Colonic mucosa (tissue), 4 donors: ENCODE measurements at regions not wholly inside any gene's neighbourhood (a gene's known extent, or its start where the extent isn't known, plus 50 kb on each side); places are given as distances from the start of the nearest gene placed in this dataset.

Experiments
- DNase-seq: peaks from one replicate; pipeline ENCODE4 v3.0.0-alpha.2; 2020
- H3K27ac ChIP-seq: fragments of 200-600 bp; one replicate; pipeline ENCODE4 v1.8.0; 2021
- H3K27me3 ChIP-seq: fragments of 200-600 bp; one replicate; pipeline ENCODE4 v1.8.0; 2021
- H3K36me3 ChIP-seq: fragments of 200-600 bp; one replicate; pipeline ENCODE4 v1.8.0; 2021
- H3K4me1 ChIP-seq: fragments of 200-600 bp; one replicate; pipeline ENCODE4 v1.8.0; 2021; ENCODE audit warnings: mild to moderate bottlenecking
- H3K4me3 ChIP-seq: fragments of 200-600 bp; one replicate; pipeline ENCODE4 v1.8.0; 2021
- H3K9ac ChIP-seq, 2 donors: one replicate each; pipeline ENCODE4 v1.7.0; 2013; ENCODE audit warnings: control low read depth in 2 of 2, low read depth in 2 of 2, low read length in 2 of 2
- H3K9me3 ChIP-seq: fragments of 200-600 bp; one replicate; pipeline ENCODE4 v1.8.0; 2021
- intact Hi-C: fragments of 100-400 bp; cut with DNase I; formaldehyde crosslinking; loops from one replicate; pipeline ENCODE4 v1.14.1; 2022
- TF ChIP-seq, protein P1 (sequence below): fragments of 200-600 bp; IDR thresholded peaks from one replicate; pipeline ENCODE4 v1.8.0; 2022; ENCODE audit warnings: antibody characterized with exemption, mild to moderate bottlenecking
- donor health status: healthy.
- donor health status: DM: no; HTN: no; CAD: no.
- donor health status: DM: no; HTN: no; CAD: no.

- H3K9ac ChIP-seq, result no peak overlapping the region
- TF ChIP-seq, protein P1, sequence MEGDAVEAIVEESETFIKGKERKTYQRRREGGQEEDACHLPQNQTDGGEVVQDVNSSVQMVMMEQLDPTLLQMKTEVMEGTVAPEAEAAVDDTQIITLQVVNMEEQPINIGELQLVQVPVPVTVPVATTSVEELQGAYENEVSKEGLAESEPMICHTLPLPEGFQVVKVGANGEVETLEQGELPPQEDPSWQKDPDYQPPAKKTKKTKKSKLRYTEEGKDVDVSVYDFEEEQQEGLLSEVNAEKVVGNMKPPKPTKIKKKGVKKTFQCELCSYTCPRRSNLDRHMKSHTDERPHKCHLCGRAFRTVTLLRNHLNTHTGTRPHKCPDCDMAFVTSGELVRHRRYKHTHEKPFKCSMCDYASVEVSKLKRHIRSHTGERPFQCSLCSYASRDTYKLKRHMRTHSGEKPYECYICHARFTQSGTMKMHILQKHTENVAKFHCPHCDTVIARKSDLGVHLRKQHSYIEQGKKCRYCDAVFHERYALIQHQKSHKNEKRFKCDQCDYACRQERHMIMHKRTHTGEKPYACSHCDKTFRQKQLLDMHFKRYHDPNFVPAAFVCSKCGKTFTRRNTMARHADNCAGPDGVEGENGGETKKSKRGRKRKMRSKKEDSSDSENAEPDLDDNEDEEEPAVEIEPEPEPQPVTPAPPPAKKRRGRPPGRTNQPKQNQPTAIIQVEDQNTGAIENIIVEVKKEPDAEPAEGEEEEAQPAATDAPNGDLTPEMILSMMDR, result no peak
- intact Hi-C loops, result no loop called here
- no peak for DNase-seq
- H3K27me3 ChIP-seq, result no peaks in the 10 kb centered on the region
- H3K4me1 ChIP-seq, result no peaks in the 10 kb centered on the region
- no peaks in the 10 kb centered on the region for H3K36me3 ChIP-seq
- H3K27ac ChIP-seq, result no peak overlapping the region
- no peaks in the 10 kb centered on the region for H3K9me3 ChIP-seq
- H3K4me3 ChIP-seq, result no peak overlapping the region
Measured at GRCh38 chr11:8858808-8859207, 52.2 kb upstream of the AKIP1 start.
